H9 (cell line): ENCODE measurements at regions not wholly inside any gene's neighbourhood (a gene's known extent, or its start where the extent isn't known, plus 50 kb on each side); places are given as distances from the start of the nearest gene placed in this dataset.

Experiments
- DNase-seq: peaks from one replicate; pipeline ENCODE4 v3.0.0-alpha.2; 2017
- H2AFZ ChIP-seq: one replicate; pipeline ENCODE4 v1.6.1; 2013; ENCODE audit warnings: mild to moderate bottlenecking, low read length, control low read depth, moderate library complexity
- H2AK5ac ChIP-seq: 2 replicates; pipeline ENCODE4 v1.6.1; 2013; ENCODE audit warnings: low read length, control low read depth, mixed read lengths; ENCODE audit not compliant: insufficient read length
- H2BK120ac ChIP-seq: one replicate; pipeline ENCODE4 v1.6.1; 2013; ENCODE audit warnings: low read depth, mild to moderate bottlenecking, low read length, control low read depth, inconsistent platforms; ENCODE audit not compliant: poor library complexity, severe bottlenecking
- H2BK12ac ChIP-seq: 2 replicates; pipeline ENCODE4 v1.6.1; 2013; ENCODE audit warnings: low read length, control low read depth, mixed read lengths, low read depth; ENCODE audit not compliant: insufficient read length
- H2BK15ac ChIP-seq: 2 replicates; pipeline ENCODE4 v1.6.1; 2013; ENCODE audit warnings: low read depth, low read length, control low read depth
- H2BK20ac ChIP-seq: one replicate; pipeline ENCODE4 v1.6.1; 2013; ENCODE audit warnings: low read depth, mild to moderate bottlenecking, low read length, control low read depth, inconsistent platforms; ENCODE audit not compliant: poor library complexity, severe bottlenecking
- H2BK5ac ChIP-seq: 2 replicates; pipeline ENCODE4 v1.6.1; 2013; ENCODE audit warnings: low read length, control low read depth, mixed read lengths; ENCODE audit not compliant: insufficient read length
- H3K14ac ChIP-seq: 2 replicates; pipeline ENCODE4 v1.6.1; 2013; ENCODE audit warnings: low read length, control low read depth; ENCODE audit not compliant: insufficient read depth
- H3K18ac ChIP-seq: 2 replicates; pipeline ENCODE4 v1.6.1; 2013; ENCODE audit warnings: low read depth, mild to moderate bottlenecking, mixed read lengths, low read length, control low read depth; ENCODE audit not compliant: insufficient read length
- H3K23ac ChIP-seq: 2 replicates; pipeline ENCODE4 v1.6.1; 2013; ENCODE audit warnings: low read length, control low read depth, mixed read lengths, low read depth; ENCODE audit not compliant: insufficient read length
- H3K23me2 ChIP-seq: 2 replicates; pipeline ENCODE4 v1.6.1; 2013; ENCODE audit warnings: low read depth, mild to moderate bottlenecking, mixed read lengths, low read length, control low read depth; ENCODE audit not compliant: insufficient read length, poor library complexity, severe bottlenecking
- H3K27ac ChIP-seq: 2 replicates; pipeline ENCODE4 v1.5.1; 2013; ENCODE audit warnings: low read length, control low read depth, mixed read lengths, low read depth; ENCODE audit not compliant: insufficient read length
- H3K27me3 ChIP-seq: 2 replicates; pipeline ENCODE4 v1.6.1; 2013; ENCODE audit warnings: low read length, control low read depth, inconsistent platforms; ENCODE audit not compliant: insufficient read depth
- H3K4ac ChIP-seq: 2 replicates; pipeline ENCODE4 v1.6.1; 2013; ENCODE audit warnings: low read depth, mild to moderate bottlenecking, control low read depth, inconsistent platforms, low read length, moderate library complexity
- H3K4me1 ChIP-seq: 2 replicates; pipeline ENCODE4 v1.6.1; 2013; ENCODE audit warnings: low read length, control low read depth, inconsistent platforms; ENCODE audit not compliant: insufficient read depth
- H3K4me2 ChIP-seq: 2 replicates; pipeline ENCODE4 v1.6.1; 2013; ENCODE audit warnings: low read length, control low read depth, mixed read lengths; ENCODE audit not compliant: insufficient read length, insufficient read depth
- H3K56ac ChIP-seq: 2 replicates; pipeline ENCODE4 v1.6.1; 2013; ENCODE audit warnings: low read depth, mild to moderate bottlenecking, mixed read lengths, low read length, control low read depth; ENCODE audit not compliant: insufficient read length
- H3K79me1 ChIP-seq: 2 replicates; pipeline ENCODE4 v1.6.1; 2013; ENCODE audit warnings: low read depth, mild to moderate bottlenecking, moderate library complexity, low read length, control low read depth, inconsistent platforms; ENCODE audit not compliant: insufficient read depth, poor library complexity, severe bottlenecking
- H3K79me2 ChIP-seq: 2 replicates; pipeline ENCODE4 v1.6.1; 2013; ENCODE audit warnings: low read length, control low read depth, inconsistent platforms; ENCODE audit not compliant: insufficient read depth
- H3K9ac ChIP-seq: 2 replicates; pipeline ENCODE4 v1.6.1; 2013; ENCODE audit warnings: low read length, control low read depth, mixed read lengths; ENCODE audit not compliant: insufficient read length; ENCODE audit errors: extremely low read depth
- H3K9me3 ChIP-seq: one replicate; pipeline ENCODE4 v1.6.1; 2013; ENCODE audit warnings: low read depth, low read length, inconsistent platforms; ENCODE audit not compliant: control insufficient read depth
- H3T11ph ChIP-seq: one replicate; pipeline ENCODE4 v1.6.1; 2013; ENCODE audit warnings: mild to moderate bottlenecking, low read length, control low read depth, inconsistent platforms
- H4K20me1 ChIP-seq: one replicate; pipeline ENCODE4 v1.6.1; 2013; ENCODE audit not compliant: control insufficient read depth, insufficient read length, insufficient read depth
- H4K5ac ChIP-seq: 2 replicates; pipeline ENCODE4 v1.6.1; 2013; ENCODE audit warnings: low read depth, mild to moderate bottlenecking, mixed read lengths, low read length, control low read depth; ENCODE audit not compliant: insufficient read length
- H4K8ac ChIP-seq: replicated peaks from 2 replicates; pipeline ENCODE4 v1.6.1; 2013; ENCODE audit warnings: low read length, control low read depth, mixed read lengths, low read depth; ENCODE audit not compliant: insufficient read length
- H4K91ac ChIP-seq: 2 replicates; pipeline ENCODE4 v1.6.1; 2013; ENCODE audit warnings: low read depth, mild to moderate bottlenecking, moderate library complexity, mixed read lengths, low read length, control low read depth; ENCODE audit not compliant: insufficient read length
- H3K27ac Mint-ChIP-seq, 3 experiments: 2 replicates in 2 of 3; 3 replicates in 1 of 3; pipeline ENCODE4 v1.8.0; 2020 to 2021; ENCODE audit warnings: mixed read lengths in 3 of 3, mild to moderate bottlenecking in 1 of 3, moderate library complexity in 1 of 3
- H3K27me3 Mint-ChIP-seq: 2 replicates; pipeline ENCODE4 v1.8.0; 2021; ENCODE audit warnings: low read depth, mild to moderate bottlenecking, moderate library complexity, mixed read lengths
- H3K36me3 Mint-ChIP-seq, 3 experiments: 2 replicates in 2 of 3; 3 replicates in 1 of 3; pipeline ENCODE4 v1.8.0; 2020 to 2021; ENCODE audit warnings: low read depth in 3 of 3, mixed read lengths in 3 of 3; ENCODE audit not compliant: insufficient read depth in 1 of 3
- H3K4me1 Mint-ChIP-seq, 2 experiments: 2 replicates each; pipeline ENCODE4 v1.8.0; 2020; ENCODE audit warnings: mixed read lengths in 2 of 2
- H3K4me3 Mint-ChIP-seq, 2 experiments: 2 replicates in 1 of 2; 3 replicates in 1 of 2; pipeline ENCODE4 v1.8.0; 2020 to 2021; ENCODE audit warnings: mild to moderate bottlenecking in 2 of 2, mixed read lengths in 2 of 2, moderate library complexity in 1 of 2
- H3K9me3 Mint-ChIP-seq, 2 experiments: 2 replicates in 1 of 2; 3 replicates in 1 of 2; pipeline ENCODE4 v1.8.0; 2020; ENCODE audit warnings: mild to moderate bottlenecking in 2 of 2, mixed read lengths in 2 of 2, moderate library complexity in 1 of 2
- WGBS: extraction: QIAGEN DNeasy Blood & Tissue Kit; methylation state at CpG from one replicate; pipeline ENCODE4 v1.1.7; 2013; ENCODE audit warnings: missing lambda C conversion rate, low lambda C conversion rate, mixed read lengths; ENCODE audit not compliant: insufficient read length; ENCODE audit errors: extremely low coverage; 5-methylcytosine and 5-hydroxymethylcytosine counted together
- TF ChIP-seq, protein P1 (sequence below): fragments of 200-600 bp; sonication (generic); conservative IDR thresholded peaks from 3 replicates; pipeline ENCODE4 v1.8.0; 2021; ENCODE audit warnings: antibody characterized with exemption, mild to moderate bottlenecking

DNA sequence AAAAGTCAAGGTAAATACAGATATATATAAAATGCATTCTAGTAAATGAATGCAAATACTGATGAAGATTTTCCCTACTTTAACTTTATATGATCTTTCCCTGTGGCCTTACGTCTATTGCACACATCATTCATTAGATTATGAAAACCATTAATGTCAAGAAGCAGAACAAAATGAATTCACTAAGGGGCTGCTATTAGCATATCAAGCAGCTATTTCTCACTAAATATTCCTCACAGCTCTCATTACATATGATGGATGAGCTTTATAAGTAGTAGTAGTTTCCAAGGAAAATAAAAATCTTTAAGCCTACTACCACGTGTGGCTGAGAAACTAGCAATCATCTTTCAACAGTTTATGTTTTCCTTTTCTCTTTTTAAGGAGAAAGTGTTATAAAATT is 702.8 kb upstream of the SLC39A10 start:
- no peaks in the 10 kb centered on the region for H3K9me3 ChIP-seq
- no peak overlapping the region for H3T11ph ChIP-seq
- H3K23ac ChIP-seq, result no peak overlapping the region
- H3K4me1 ChIP-seq, result no peaks in the 10 kb centered on the region
- H3K4me3 Mint-ChIP-seq, result no peak overlapping the region
- H4K91ac ChIP-seq, result no peak overlapping the region
- H3K56ac ChIP-seq, result no peak overlapping the region
- no peaks in the 10 kb centered on the region for H3K27me3 ChIP-seq
- TF ChIP-seq, protein P1, sequence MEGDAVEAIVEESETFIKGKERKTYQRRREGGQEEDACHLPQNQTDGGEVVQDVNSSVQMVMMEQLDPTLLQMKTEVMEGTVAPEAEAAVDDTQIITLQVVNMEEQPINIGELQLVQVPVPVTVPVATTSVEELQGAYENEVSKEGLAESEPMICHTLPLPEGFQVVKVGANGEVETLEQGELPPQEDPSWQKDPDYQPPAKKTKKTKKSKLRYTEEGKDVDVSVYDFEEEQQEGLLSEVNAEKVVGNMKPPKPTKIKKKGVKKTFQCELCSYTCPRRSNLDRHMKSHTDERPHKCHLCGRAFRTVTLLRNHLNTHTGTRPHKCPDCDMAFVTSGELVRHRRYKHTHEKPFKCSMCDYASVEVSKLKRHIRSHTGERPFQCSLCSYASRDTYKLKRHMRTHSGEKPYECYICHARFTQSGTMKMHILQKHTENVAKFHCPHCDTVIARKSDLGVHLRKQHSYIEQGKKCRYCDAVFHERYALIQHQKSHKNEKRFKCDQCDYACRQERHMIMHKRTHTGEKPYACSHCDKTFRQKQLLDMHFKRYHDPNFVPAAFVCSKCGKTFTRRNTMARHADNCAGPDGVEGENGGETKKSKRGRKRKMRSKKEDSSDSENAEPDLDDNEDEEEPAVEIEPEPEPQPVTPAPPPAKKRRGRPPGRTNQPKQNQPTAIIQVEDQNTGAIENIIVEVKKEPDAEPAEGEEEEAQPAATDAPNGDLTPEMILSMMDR, result no peak
- no peak overlapping the region for H2BK120ac ChIP-seq
- H2BK20ac ChIP-seq, result no peak overlapping the region
- H3K27ac ChIP-seq, result no peak overlapping the region
- H2BK5ac ChIP-seq, result no peak overlapping the region
- no peaks in the 10 kb centered on the region for H4K20me1 ChIP-seq
- no peak overlapping the region for H2AK5ac ChIP-seq
- no peaks in the 10 kb centered on the region for H3K36me3 Mint-ChIP-seq
- no peak overlapping the region for H2BK15ac ChIP-seq
- H2AFZ ChIP-seq, result no peak overlapping the region
- DNase-seq, result no peak
- H3K27ac Mint-ChIP-seq, result no peak overlapping the region
- H3K79me1 ChIP-seq, result no peaks in the 10 kb centered on the region
- no peak overlapping the region for H2BK12ac ChIP-seq
- H3K9me3 Mint-ChIP-seq, result peaks cover 0 to 3% of the 10 kb centered on the region in 2 experiments; a peak in 2 of 5 replicates
- H3K27me3 Mint-ChIP-seq, result no peaks in the 10 kb centered on the region
- H3K14ac ChIP-seq, result no peak overlapping the region
- no peak overlapping the region for H3K4me2 ChIP-seq
- WGBS, result no CpG with 5 or more reads among the region's 2 CpGs
- no peak overlapping the region for H3K4ac ChIP-seq
- H3K79me2 ChIP-seq, result no peaks in the 10 kb centered on the region
- H4K8ac ChIP-seq, result no peak overlapping the region
- no peak overlapping the region for H4K5ac ChIP-seq
- no peaks in the 10 kb centered on the region for H3K23me2 ChIP-seq
- H3K9ac ChIP-seq, result no peak overlapping the region
- H3K4me1 Mint-ChIP-seq, result no peaks in the 10 kb centered on the region
- H3K18ac ChIP-seq, result no peak overlapping the region
